H9 (cell line): ENCODE measurements at regions not wholly inside any gene's neighbourhood (a gene's known extent, or its start where the extent isn't known, plus 50 kb on each side); places are given as distances from the start of the nearest gene placed in this dataset.

Source experiments
- DNase-seq: peaks from one replicate; pipeline ENCODE4 v3.0.0-alpha.2; 2017
- H2AFZ ChIP-seq: one replicate; pipeline ENCODE4 v1.6.1; 2013; ENCODE audit warnings: mild to moderate bottlenecking, low read length, control low read depth, moderate library complexity
- H2AK5ac ChIP-seq: 2 replicates; pipeline ENCODE4 v1.6.1; 2013; ENCODE audit warnings: low read length, control low read depth, mixed read lengths; ENCODE audit not compliant: insufficient read length
- H2BK120ac ChIP-seq: one replicate; pipeline ENCODE4 v1.6.1; 2013; ENCODE audit warnings: low read depth, mild to moderate bottlenecking, low read length, control low read depth, inconsistent platforms; ENCODE audit not compliant: poor library complexity, severe bottlenecking
- H2BK12ac ChIP-seq: 2 replicates; pipeline ENCODE4 v1.6.1; 2013; ENCODE audit warnings: low read length, control low read depth, mixed read lengths, low read depth; ENCODE audit not compliant: insufficient read length
- H2BK15ac ChIP-seq: 2 replicates; pipeline ENCODE4 v1.6.1; 2013; ENCODE audit warnings: low read depth, low read length, control low read depth
- H2BK20ac ChIP-seq: one replicate; pipeline ENCODE4 v1.6.1; 2013; ENCODE audit warnings: low read depth, mild to moderate bottlenecking, low read length, control low read depth, inconsistent platforms; ENCODE audit not compliant: poor library complexity, severe bottlenecking
- H2BK5ac ChIP-seq: 2 replicates; pipeline ENCODE4 v1.6.1; 2013; ENCODE audit warnings: low read length, control low read depth, mixed read lengths; ENCODE audit not compliant: insufficient read length
- H3K14ac ChIP-seq: 2 replicates; pipeline ENCODE4 v1.6.1; 2013; ENCODE audit warnings: low read length, control low read depth; ENCODE audit not compliant: insufficient read depth
- H3K18ac ChIP-seq: 2 replicates; pipeline ENCODE4 v1.6.1; 2013; ENCODE audit warnings: low read depth, mild to moderate bottlenecking, mixed read lengths, low read length, control low read depth; ENCODE audit not compliant: insufficient read length
- H3K23ac ChIP-seq: 2 replicates; pipeline ENCODE4 v1.6.1; 2013; ENCODE audit warnings: low read length, control low read depth, mixed read lengths, low read depth; ENCODE audit not compliant: insufficient read length
- H3K23me2 ChIP-seq: 2 replicates; pipeline ENCODE4 v1.6.1; 2013; ENCODE audit warnings: low read depth, mild to moderate bottlenecking, mixed read lengths, low read length, control low read depth; ENCODE audit not compliant: insufficient read length, poor library complexity, severe bottlenecking
- H3K27ac ChIP-seq: 2 replicates; pipeline ENCODE4 v1.5.1; 2013; ENCODE audit warnings: low read length, control low read depth, mixed read lengths, low read depth; ENCODE audit not compliant: insufficient read length
- H3K27me3 ChIP-seq: 2 replicates; pipeline ENCODE4 v1.6.1; 2013; ENCODE audit warnings: low read length, control low read depth, inconsistent platforms; ENCODE audit not compliant: insufficient read depth
- H3K4ac ChIP-seq: 2 replicates; pipeline ENCODE4 v1.6.1; 2013; ENCODE audit warnings: low read depth, mild to moderate bottlenecking, control low read depth, inconsistent platforms, low read length, moderate library complexity
- H3K4me1 ChIP-seq: 2 replicates; pipeline ENCODE4 v1.6.1; 2013; ENCODE audit warnings: low read length, control low read depth, inconsistent platforms; ENCODE audit not compliant: insufficient read depth
- H3K4me2 ChIP-seq: 2 replicates; pipeline ENCODE4 v1.6.1; 2013; ENCODE audit warnings: low read length, control low read depth, mixed read lengths; ENCODE audit not compliant: insufficient read length, insufficient read depth
- H3K56ac ChIP-seq: 2 replicates; pipeline ENCODE4 v1.6.1; 2013; ENCODE audit warnings: low read depth, mild to moderate bottlenecking, mixed read lengths, low read length, control low read depth; ENCODE audit not compliant: insufficient read length
- H3K79me1 ChIP-seq: 2 replicates; pipeline ENCODE4 v1.6.1; 2013; ENCODE audit warnings: low read depth, mild to moderate bottlenecking, moderate library complexity, low read length, control low read depth, inconsistent platforms; ENCODE audit not compliant: insufficient read depth, poor library complexity, severe bottlenecking
- H3K79me2 ChIP-seq: 2 replicates; pipeline ENCODE4 v1.6.1; 2013; ENCODE audit warnings: low read length, control low read depth, inconsistent platforms; ENCODE audit not compliant: insufficient read depth
- H3K9ac ChIP-seq: 2 replicates; pipeline ENCODE4 v1.6.1; 2013; ENCODE audit warnings: low read length, control low read depth, mixed read lengths; ENCODE audit not compliant: insufficient read length; ENCODE audit errors: extremely low read depth
- H3K9me3 ChIP-seq: one replicate; pipeline ENCODE4 v1.6.1; 2013; ENCODE audit warnings: low read depth, low read length, inconsistent platforms; ENCODE audit not compliant: control insufficient read depth
- H3T11ph ChIP-seq: one replicate; pipeline ENCODE4 v1.6.1; 2013; ENCODE audit warnings: mild to moderate bottlenecking, low read length, control low read depth, inconsistent platforms
- H4K20me1 ChIP-seq: one replicate; pipeline ENCODE4 v1.6.1; 2013; ENCODE audit not compliant: control insufficient read depth, insufficient read length, insufficient read depth
- H4K5ac ChIP-seq: 2 replicates; pipeline ENCODE4 v1.6.1; 2013; ENCODE audit warnings: low read depth, mild to moderate bottlenecking, mixed read lengths, low read length, control low read depth; ENCODE audit not compliant: insufficient read length
- H4K8ac ChIP-seq: replicated peaks from 2 replicates; pipeline ENCODE4 v1.6.1; 2013; ENCODE audit warnings: low read length, control low read depth, mixed read lengths, low read depth; ENCODE audit not compliant: insufficient read length
- H4K91ac ChIP-seq: 2 replicates; pipeline ENCODE4 v1.6.1; 2013; ENCODE audit warnings: low read depth, mild to moderate bottlenecking, moderate library complexity, mixed read lengths, low read length, control low read depth; ENCODE audit not compliant: insufficient read length
- H3K27ac Mint-ChIP-seq, 3 experiments: 2 replicates in 2 of 3; 3 replicates in 1 of 3; pipeline ENCODE4 v1.8.0; 2020 to 2021; ENCODE audit warnings: mixed read lengths in 3 of 3, mild to moderate bottlenecking in 1 of 3, moderate library complexity in 1 of 3
- H3K27me3 Mint-ChIP-seq: 2 replicates; pipeline ENCODE4 v1.8.0; 2021; ENCODE audit warnings: low read depth, mild to moderate bottlenecking, moderate library complexity, mixed read lengths
- H3K36me3 Mint-ChIP-seq, 3 experiments: 2 replicates in 2 of 3; 3 replicates in 1 of 3; pipeline ENCODE4 v1.8.0; 2020 to 2021; ENCODE audit warnings: low read depth in 3 of 3, mixed read lengths in 3 of 3; ENCODE audit not compliant: insufficient read depth in 1 of 3
- H3K4me1 Mint-ChIP-seq, 2 experiments: 2 replicates each; pipeline ENCODE4 v1.8.0; 2020; ENCODE audit warnings: mixed read lengths in 2 of 2
- H3K4me3 Mint-ChIP-seq, 2 experiments: 2 replicates in 1 of 2; 3 replicates in 1 of 2; pipeline ENCODE4 v1.8.0; 2020 to 2021; ENCODE audit warnings: mild to moderate bottlenecking in 2 of 2, mixed read lengths in 2 of 2, moderate library complexity in 1 of 2
- H3K9me3 Mint-ChIP-seq, 2 experiments: 2 replicates in 1 of 2; 3 replicates in 1 of 2; pipeline ENCODE4 v1.8.0; 2020; ENCODE audit warnings: mild to moderate bottlenecking in 2 of 2, mixed read lengths in 2 of 2, moderate library complexity in 1 of 2
- whole genome bisulfite sequencing: extraction: QIAGEN DNeasy Blood & Tissue Kit; methylation state at CpG from one replicate; pipeline ENCODE4 v1.1.7; 2013; ENCODE audit warnings: missing lambda C conversion rate, low lambda C conversion rate, mixed read lengths; ENCODE audit not compliant: insufficient read length; ENCODE audit errors: extremely low coverage; 5-methylcytosine and 5-hydroxymethylcytosine counted together
- TF ChIP-seq, protein P1 (sequence below): fragments of 200-600 bp; sonication (generic); conservative IDR thresholded peaks from 3 replicates; pipeline ENCODE4 v1.8.0; 2021; ENCODE audit warnings: antibody characterized with exemption, mild to moderate bottlenecking

DNA sequence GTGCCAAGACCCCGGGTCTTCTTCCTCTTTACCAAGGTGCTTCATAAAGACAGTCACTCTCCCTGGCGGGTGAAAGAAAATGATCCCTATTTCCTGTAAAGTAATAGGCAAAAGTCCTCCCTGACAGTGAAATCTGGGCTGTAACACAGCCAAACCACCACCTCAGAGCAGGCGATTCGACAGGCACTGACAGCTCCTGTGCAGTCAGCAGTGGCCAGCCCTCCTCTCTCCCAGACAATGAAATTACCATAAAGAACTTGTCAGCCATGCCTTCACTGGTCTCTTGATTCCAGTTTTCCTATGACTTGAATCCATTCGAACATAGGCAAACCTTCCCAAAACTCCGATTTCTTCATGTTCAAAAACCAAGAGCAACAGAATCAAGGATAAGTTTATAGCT lies 492.2 kb upstream of the DAB1 start:
- Histone ChIP-seq H3K9me3 (no peaks in the 10 kb centered on the region), H3K9ac (no peak overlapping the region), H3K27me3 (no peaks in the 10 kb centered on the region), H3K23me2 (no peaks in the 10 kb centered on the region), H3T11ph (no peak overlapping the region), H3K18ac (no peak overlapping the region), H3K79me2 (no peaks in the 10 kb centered on the region), H2AK5ac (no peak overlapping the region), H4K91ac (no peak overlapping the region), H2BK5ac (no peak overlapping the region), H3K27ac (no peak overlapping the region), H3K56ac (no peak overlapping the region), H4K8ac (no peak overlapping the region), H2BK120ac (no peak overlapping the region), H3K79me1 (no peaks in the 10 kb centered on the region), H2BK12ac (no peak overlapping the region), H4K5ac (no peak overlapping the region), H3K4me1 (no peaks in the 10 kb centered on the region), H3K4ac (no peak overlapping the region), H3K23ac (no peak overlapping the region), H2BK15ac (no peak overlapping the region), H3K4me2 (no peak overlapping the region), H3K14ac (no peak overlapping the region), H4K20me1 (no peaks in the 10 kb centered on the region), H2AFZ (no peak overlapping the region), H2BK20ac (no peak overlapping the region)
- TF ChIP-seq, protein P1, sequence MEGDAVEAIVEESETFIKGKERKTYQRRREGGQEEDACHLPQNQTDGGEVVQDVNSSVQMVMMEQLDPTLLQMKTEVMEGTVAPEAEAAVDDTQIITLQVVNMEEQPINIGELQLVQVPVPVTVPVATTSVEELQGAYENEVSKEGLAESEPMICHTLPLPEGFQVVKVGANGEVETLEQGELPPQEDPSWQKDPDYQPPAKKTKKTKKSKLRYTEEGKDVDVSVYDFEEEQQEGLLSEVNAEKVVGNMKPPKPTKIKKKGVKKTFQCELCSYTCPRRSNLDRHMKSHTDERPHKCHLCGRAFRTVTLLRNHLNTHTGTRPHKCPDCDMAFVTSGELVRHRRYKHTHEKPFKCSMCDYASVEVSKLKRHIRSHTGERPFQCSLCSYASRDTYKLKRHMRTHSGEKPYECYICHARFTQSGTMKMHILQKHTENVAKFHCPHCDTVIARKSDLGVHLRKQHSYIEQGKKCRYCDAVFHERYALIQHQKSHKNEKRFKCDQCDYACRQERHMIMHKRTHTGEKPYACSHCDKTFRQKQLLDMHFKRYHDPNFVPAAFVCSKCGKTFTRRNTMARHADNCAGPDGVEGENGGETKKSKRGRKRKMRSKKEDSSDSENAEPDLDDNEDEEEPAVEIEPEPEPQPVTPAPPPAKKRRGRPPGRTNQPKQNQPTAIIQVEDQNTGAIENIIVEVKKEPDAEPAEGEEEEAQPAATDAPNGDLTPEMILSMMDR, result no peak
- H3K4me1 Mint-ChIP-seq, result no peaks in the 10 kb centered on the region; a peak in 1 of 4 replicates
- no peak for DNase-seq
- WGBS, result no CpG with 5 or more reads among the region's 6 CpGs
- no peaks in the 10 kb centered on the region for H3K36me3 Mint-ChIP-seq
- H3K27ac Mint-ChIP-seq, result no peak overlapping the region
- H3K27me3 Mint-ChIP-seq, result no peaks in the 10 kb centered on the region
- no peaks in the 10 kb centered on the region for H3K9me3 Mint-ChIP-seq
- no peak overlapping the region for H3K4me3 Mint-ChIP-seq
